Spleen (tissue), 11 donors: ENCODE measurements at regions not wholly inside any gene's neighbourhood (a gene's known extent, or its start where the extent isn't known, plus 50 kb on each side); places are given as distances from the start of the nearest gene placed in this dataset.

Experiments used
- DNase-seq: peaks from one replicate; pipeline ENCODE4 v3.0.0-alpha.2; 2020
- H3K27ac ChIP-seq, 8 donors: fragments of 200-600 bp; sonication (generic) in 7 of 8; 1 replicate in 4 of 8; 2 replicates in 4 of 8; pipeline versions ENCODE4 v1.5.0 to v1.8.0; 2016 to 2021; ENCODE audit warnings: inconsistent platforms in 4 of 8, mild to moderate bottlenecking in 4 of 8, moderate library complexity in 1 of 8
- H3K27me3 ChIP-seq, 7 donors: fragments of 200-600 bp; sonication (generic) in 6 of 7; replicated peaks in 1 of 7; 1 replicate in 4 of 7; 2 replicates in 3 of 7; pipeline versions ENCODE4 v1.5.0 to v1.8.0; 2016 to 2021; ENCODE audit warnings: inconsistent platforms in 3 of 7, mild to moderate bottlenecking in 1 of 7
- H3K36me3 ChIP-seq, 6 donors: fragments of 200-600 bp; sonication (generic) in 5 of 6; 1 replicate in 4 of 6; 2 replicates in 2 of 6; pipeline versions ENCODE4 v1.5.0 to v1.8.0; 2016 to 2021; ENCODE audit warnings: inconsistent platforms in 2 of 6
- H3K4me1 ChIP-seq, 6 donors: fragments of 200-600 bp; sonication (generic) in 5 of 6; 1 replicate in 3 of 6; 2 replicates in 3 of 6; pipeline versions ENCODE4 v1.5.0 to v1.8.0; 2016 to 2021; ENCODE audit warnings: inconsistent platforms in 3 of 6
- H3K4me3 ChIP-seq, 8 donors: fragments of 200-600 bp; sonication (generic) in 7 of 8; 1 replicate in 4 of 8; 2 replicates in 4 of 8; pipeline versions ENCODE4 v1.5.0 to v1.8.0; 2016 to 2021; ENCODE audit warnings: inconsistent platforms in 4 of 8, mild to moderate bottlenecking in 4 of 8, moderate library complexity in 2 of 8
- H3K9me3 ChIP-seq, 8 donors: fragments of 200-600 bp; sonication (generic) in 7 of 8; 1 replicate in 4 of 8; 2 replicates in 4 of 8; pipeline versions ENCODE4 v1.5.0 to v1.8.0; 2016 to 2021; ENCODE audit warnings: inconsistent platforms in 4 of 8
- POLR2A ChIP-seq, 3 donors: fragments of 450-650 bp; IDR thresholded peaks; one replicate each; pipeline ENCODE4 v1.5.1; 2017; ENCODE audit warnings: antibody characterized with exemption in 3 of 3, mild to moderate bottlenecking in 1 of 3
- POLR2AphosphoS5 ChIP-seq, 3 donors: sonication (generic); formaldehyde crosslinking; IDR thresholded peaks; one replicate each; pipeline ENCODE4 v1.5.1; 2017; ENCODE audit warnings: antibody characterized with exemption in 3 of 3
- WGBS, 5 donors: extraction: QIAGEN DNeasy Blood & Tissue Kit in 3 of 5; methylation state at CpG; one replicate each; pipeline versions ENCODE4 v1.1.5 to v1.1.7; 2013 to 2018; 5-methylcytosine and 5-hydroxymethylcytosine counted together
- intact Hi-C: fragments of 100-400 bp; cut with DNase I; formaldehyde crosslinking; loops from one replicate; pipeline ENCODE4 v1.15.0; 2023; ENCODE audit warnings: low total_unique reads
- TF ChIP-seq, protein P1 (sequence below), 11 experiments: fragments of 200-600 bp in 7 of 11; fragments of 450-650 bp in 4 of 11; sonication (generic) in 4 of 11; IDR thresholded peaks in 8 of 11; conservative IDR thresholded peaks in 3 of 11; 1 replicate in 7 of 11; 2 replicates in 4 of 11; pipeline versions ENCODE4 v1.4.0 to v1.8.0; 2016 to 2021; ENCODE audit warnings: antibody characterized with exemption in 11 of 11, inconsistent platforms in 4 of 11, mild to moderate bottlenecking in 1 of 11
- donor health status: healthy with polysubstance abuse.
- donor health status: DM: no; HTN: no; CAD: no; lungs with moderate emphysema.
- donor health status: DM: no; HTN: no; CAD: no.
- donor health status: Bipolar disorder and iron deficiency.
- donor health status: healthy.
- donor health status: DM: no; HTN: no; CAD: no.
- donor health status: DM: yes; HTN: yes; CAD: no.

- intact Hi-C loops, result no loop called here
- H3K4me3 ChIP-seq, result no peak overlapping the region
- no peaks in the 10 kb centered on the region for H3K4me1 ChIP-seq
- DNase-seq, result no peak
- peaks cover 0 to 4% (median 0%) of the 10 kb centered on the region in 8 donors for H3K9me3 ChIP-seq
- WGBS, 5 donors, result 52 to 70% (median 67%) methylated on average over 8 of the region's 8 CpGs
- H3K27me3 ChIP-seq, result peaks cover 0 to 5% (median 0%) of the 10 kb centered on the region in 7 donors
- no peak overlapping the region for H3K27ac ChIP-seq
- TF ChIP-seq, protein P1, sequence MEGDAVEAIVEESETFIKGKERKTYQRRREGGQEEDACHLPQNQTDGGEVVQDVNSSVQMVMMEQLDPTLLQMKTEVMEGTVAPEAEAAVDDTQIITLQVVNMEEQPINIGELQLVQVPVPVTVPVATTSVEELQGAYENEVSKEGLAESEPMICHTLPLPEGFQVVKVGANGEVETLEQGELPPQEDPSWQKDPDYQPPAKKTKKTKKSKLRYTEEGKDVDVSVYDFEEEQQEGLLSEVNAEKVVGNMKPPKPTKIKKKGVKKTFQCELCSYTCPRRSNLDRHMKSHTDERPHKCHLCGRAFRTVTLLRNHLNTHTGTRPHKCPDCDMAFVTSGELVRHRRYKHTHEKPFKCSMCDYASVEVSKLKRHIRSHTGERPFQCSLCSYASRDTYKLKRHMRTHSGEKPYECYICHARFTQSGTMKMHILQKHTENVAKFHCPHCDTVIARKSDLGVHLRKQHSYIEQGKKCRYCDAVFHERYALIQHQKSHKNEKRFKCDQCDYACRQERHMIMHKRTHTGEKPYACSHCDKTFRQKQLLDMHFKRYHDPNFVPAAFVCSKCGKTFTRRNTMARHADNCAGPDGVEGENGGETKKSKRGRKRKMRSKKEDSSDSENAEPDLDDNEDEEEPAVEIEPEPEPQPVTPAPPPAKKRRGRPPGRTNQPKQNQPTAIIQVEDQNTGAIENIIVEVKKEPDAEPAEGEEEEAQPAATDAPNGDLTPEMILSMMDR (IDR thresholded peaks at IDR 0.05 in 8 of 11, conservative IDR thresholded peaks at IDR 0.05 in 3 of 11), result no peak
- TF ChIP-seq POLR2A (IDR thresholded peaks at IDR 0.05) (no peak), POLR2AphosphoS5 (IDR thresholded peaks at IDR 0.05) (no peak)
- H3K36me3 ChIP-seq, result no peaks in the 10 kb centered on the region
These were observed 127.6 kb upstream of the HHIP start for GRCh38 chr4:144518181-144518895.

GRCh38 chr4:144531841-144532240 lies 114.1 kb upstream of the HHIP start:
- Histone ChIP-seq H3K4me1 (no peaks in the 10 kb centered on the region), H3K27me3 (no peaks in the 10 kb centered on the region), H3K27ac (no peak overlapping the region), H3K4me3 (no peak overlapping the region), H3K9me3 (no peaks in the 10 kb centered on the region), H3K36me3 (no peaks in the 10 kb centered on the region)
- DNase-seq, result no peak
- intact Hi-C loops, result no loop called here
- TF ChIP-seq, protein P1 (IDR thresholded peaks at IDR 0.05 in 8 of 11, conservative IDR thresholded peaks at IDR 0.05 in 3 of 11), result no peak
- TF ChIP-seq POLR2AphosphoS5 (IDR thresholded peaks at IDR 0.05) (no peak), POLR2A (IDR thresholded peaks at IDR 0.05) (no peak)
- 73 to 91% (median 86%) methylated on average over 2 of the region's 2 CpGs for WGBS, 5 donors

DNA sequence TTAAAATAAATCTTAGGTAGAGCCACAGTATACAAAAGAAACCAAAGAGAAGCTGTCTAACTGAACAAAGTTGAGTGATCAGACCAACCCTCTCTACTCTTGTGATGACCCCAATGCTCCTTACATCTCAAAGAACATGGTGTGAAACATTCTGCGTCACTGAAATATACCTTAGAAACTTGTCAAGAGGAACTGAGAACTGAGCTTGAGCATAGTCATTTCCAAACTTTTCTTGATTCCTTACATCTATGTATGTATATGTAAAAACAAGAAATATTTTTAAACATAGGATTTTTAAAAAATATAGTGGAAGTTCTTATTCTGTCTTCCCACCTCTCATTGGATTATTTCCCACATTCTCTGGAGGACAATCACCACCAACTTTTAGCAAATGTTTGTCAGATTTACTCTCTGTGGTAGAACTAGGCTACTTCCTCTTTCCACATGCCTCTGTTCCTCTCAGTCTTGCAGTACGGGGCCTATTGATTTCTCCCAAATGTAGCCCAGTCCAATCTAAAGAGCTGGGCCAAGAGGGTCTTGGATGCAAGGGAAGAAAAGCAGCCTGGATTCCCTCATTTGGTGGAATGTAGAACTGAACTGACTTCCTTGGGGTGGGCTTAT lies 98.2 kb upstream of the HHIP start:
- Histone ChIP-seq H3K4me1 (peaks cover 0 to 5% (median 0%) of the 10 kb centered on the region in 6 donors), H3K27me3 (no peaks in the 10 kb centered on the region), H3K4me3 (no peak overlapping the region), H3K9me3 (peaks cover 0 to 16% (median 7%) of the 10 kb centered on the region in 8 donors), H3K36me3 (no peaks in the 10 kb centered on the region), H3K27ac (no peak overlapping the region)
- TF ChIP-seq, protein P1 (IDR thresholded peaks at IDR 0.05 in 8 of 11, conservative IDR thresholded peaks at IDR 0.05 in 3 of 11), result no peak
- no peak for DNase-seq
- WGBS, 5 donors, result 41 to 55% (median 48%) methylated on average over 2 of the region's 2 CpGs
- intact Hi-C loops, result no loop called here

GRCh38 chr4:144556636-144557035 lies 89.3 kb upstream of the HHIP start:
- Histone ChIP-seq H3K4me3 (no peak overlapping the region), H3K9me3 (no peaks in the 10 kb centered on the region), H3K27me3 (no peaks in the 10 kb centered on the region), H3K36me3 (no peaks in the 10 kb centered on the region), H3K4me1 (no peaks in the 10 kb centered on the region), H3K27ac (peak overlapping the region in 2 of 8 donors; percentile 26 to 41)
- WGBS, 5 donors, result 19 to 35% (median 21%) methylated on average over 1 of the region's 1 CpG
- no peak for DNase-seq
- TF ChIP-seq POLR2AphosphoS5 (IDR thresholded peaks at IDR 0.05) (peak in 1 of 3 donors; percentile 69), POLR2A (IDR thresholded peaks at IDR 0.05) (no peak)
- intact Hi-C loops, result no loop called here
